ENCODE measurements at regions not wholly inside any gene's neighbourhood (a gene's known extent, or its start where the extent isn't known, plus 50 kb on each side); places are given as distances from the start of the nearest gene placed in this dataset.
A peak's percentile ranks its signal among the peaks of the same experiment; 100 is the strongest.

- H4K20me1 ChIP-seq (ENCODE audit: insufficient read depth, low read length), result no peaks in the 10 kb centered on the region
- H3K27me3 ChIP-seq (ENCODE audit: control insufficient read depth in 1 of 2, insufficient read depth in 2 of 2, low read length in 2 of 2), result no peaks in the 10 kb centered on the region
- ATAC-seq, result no peak
- ChIA-PET POLR2A (no interaction called here), CTCF (ENCODE audit: low intra/inter-chr PET ratio, low total read pairs) (no interaction called here)
- FAIRE-seq, result no peak
- WGBS (ENCODE audit: low lambda C conversion rate), result 6% methylated on average over 3 of the region's 11 CpGs
- H3K9ac ChIP-seq (ENCODE audit: insufficient read depth, low read depth, low read length), result no peak overlapping the region
- no peaks in the 10 kb centered on the region for H3K36me3 ChIP-seq (replicated peaks in 1 of 2; ENCODE audit: control insufficient read depth in 1 of 2, insufficient read depth in 2 of 2, low read length in 2 of 2)
- no peak overlapping the region for H2AFZ ChIP-seq (ENCODE audit: low read length)
- H3K4me2 ChIP-seq (ENCODE audit: low read depth, low read length), result no peak overlapping the region
- DNase-seq (ENCODE audit: low spot score), result no peak
- H3K79me2 ChIP-seq (ENCODE audit: insufficient read depth, low read length), result no peaks in the 10 kb centered on the region
- H3K4me1 ChIP-seq (ENCODE audit: insufficient read depth, low read length), result peaks cover 26% of the 10 kb centered on the region
- H3K9me3 ChIP-seq (ENCODE audit: low read length), result no peaks in the 10 kb centered on the region
- no TSS peak for BruUV-seq (replicated peaks)
- no peak overlapping the region for H3K4me3 ChIP-seq (replicated peaks in 1 of 3; ENCODE audit: insufficient read depth in 1 of 3, low read depth in 2 of 3, low read length in 3 of 3)
- H3K27ac ChIP-seq (ENCODE audit: extremely low read length, insufficient read depth, low read length), result no peak overlapping the region
- in situ Hi-C loops (cut with HindIII; ENCODE audit: extremely low pct_ligation_motif_present, low pct_unique_long_range_greater_than_20kb), result loop anchor here (10.0 kb wide), 1 partner anchor 415 kb away; no protein-coding TSS in a partner anchor
- TF ChIP-seq TBX2 (CRISPR knock-in tag; IDR thresholded peaks at IDR 0.05; ENCODE audit: borderline replicate concordance) (no peak), ZNF256 (CRISPR knock-in tag; conservative IDR thresholded peaks at IDR 0.05) (no peak), PHF8 (CRISPR knock-in tag; IDR thresholded peaks at IDR 0.05) (no peak), ZNF44 (CRISPR knock-in tag; IDR thresholded peaks at IDR 0.05) (no peak), PHF5A (CRISPR knock-in tag; IDR thresholded peaks at IDR 0.05; ENCODE audit: low read depth, unreplicated experiment) (no peak)
- TF ChIP-seq, protein P1, sequence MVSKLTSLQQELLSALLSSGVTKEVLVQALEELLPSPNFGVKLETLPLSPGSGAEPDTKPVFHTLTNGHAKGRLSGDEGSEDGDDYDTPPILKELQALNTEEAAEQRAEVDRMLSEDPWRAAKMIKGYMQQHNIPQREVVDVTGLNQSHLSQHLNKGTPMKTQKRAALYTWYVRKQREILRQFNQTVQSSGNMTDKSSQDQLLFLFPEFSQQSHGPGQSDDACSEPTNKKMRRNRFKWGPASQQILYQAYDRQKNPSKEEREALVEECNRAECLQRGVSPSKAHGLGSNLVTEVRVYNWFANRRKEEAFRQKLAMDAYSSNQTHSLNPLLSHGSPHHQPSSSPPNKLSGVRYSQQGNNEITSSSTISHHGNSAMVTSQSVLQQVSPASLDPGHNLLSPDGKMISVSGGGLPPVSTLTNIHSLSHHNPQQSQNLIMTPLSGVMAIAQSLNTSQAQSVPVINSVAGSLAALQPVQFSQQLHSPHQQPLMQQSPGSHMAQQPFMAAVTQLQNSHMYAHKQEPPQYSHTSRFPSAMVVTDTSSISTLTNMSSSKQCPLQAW (CRISPR knock-in tag; IDR thresholded peaks at IDR 0.05), result no peak
- intact Hi-C loops (cut with micrococcal nuclease; ENCODE audit: unreplicated experiment), result no loop called here
Measured at GRCh38 chrX:110440016-110440805, 81.6 kb downstream of the RTL9 start.

- FAIRE-seq (peak; percentile 83), DNase-seq (ENCODE audit: low spot score) (peak; percentile 54), ATAC-seq (peak; percentile 90)
- no peak overlapping the region for H3K27ac ChIP-seq (ENCODE audit: extremely low read length, insufficient read depth, low read length)
- no peak overlapping the region for H2AFZ ChIP-seq (ENCODE audit: low read length)
- CTCF ChIA-PET (ENCODE audit: low intra/inter-chr PET ratio, low total read pairs), result no interaction called here
- no peaks in the 10 kb centered on the region for H4K20me1 ChIP-seq (ENCODE audit: insufficient read depth, low read length)
- H3K4me1 ChIP-seq (ENCODE audit: insufficient read depth, low read length), result peaks cover 9% of the 10 kb centered on the region; the same call in 1 of the 2 replicates
- H3K79me2 ChIP-seq (ENCODE audit: insufficient read depth, low read length), result no peaks in the 10 kb centered on the region
- H3K9ac ChIP-seq (ENCODE audit: insufficient read depth, low read depth, low read length), result no peak overlapping the region
- H3K4me3 ChIP-seq (replicated peaks in 1 of 3; ENCODE audit: insufficient read depth in 1 of 3, low read depth in 2 of 3, low read length in 3 of 3), result no peak overlapping the region
- H3K36me3 ChIP-seq (replicated peaks in 1 of 2; ENCODE audit: control insufficient read depth in 1 of 2, insufficient read depth in 2 of 2, low read length in 2 of 2), result no peaks in the 10 kb centered on the region
- no peaks in the 10 kb centered on the region for H3K27me3 ChIP-seq (ENCODE audit: control insufficient read depth in 1 of 2, insufficient read depth in 2 of 2, low read length in 2 of 2)
- WGBS (ENCODE audit: low lambda C conversion rate), result no CpG with 5 or more reads among the region's 1 CpG
- POLR2A ChIA-PET, result no interaction called here
- intact Hi-C loops (cut with micrococcal nuclease; ENCODE audit: unreplicated experiment) (no loop called here), in situ Hi-C loops (cut with HindIII; ENCODE audit: extremely low pct_ligation_motif_present, low pct_unique_long_range_greater_than_20kb) (loop anchor here (10.0 kb wide), 1 partner anchor 412 kb away; no protein-coding TSS in a partner anchor)
- H3K9me3 ChIP-seq (ENCODE audit: low read length), result no peaks in the 10 kb centered on the region
- BruUV-seq (replicated peaks), result no TSS peak
- no peak overlapping the region for H3K4me2 ChIP-seq (ENCODE audit: low read depth, low read length)
- no peak for TF ChIP-seq PLRG1 (conservative IDR thresholded peaks at IDR 0.05)
- TF ChIP-seq SP2 (CRISPR knock-in tag; IDR thresholded peaks at IDR 0.05), result no peak
- TF ChIP-seq EZH2 (conservative IDR thresholded peaks at IDR 0.05; ENCODE audit: low read depth, low read length), result no peak
- TF ChIP-seq ZNF841 (CRISPR knock-in tag; IDR thresholded peaks at IDR 0.05; ENCODE audit: borderline replicate concordance), result no peak
- TF ChIP-seq ZMYM2 (CRISPR knock-in tag; IDR thresholded peaks at IDR 0.05), result no peak
- no peak for TF ChIP-seq ATF1 (CRISPR knock-in tag; IDR thresholded peaks at IDR 0.05)
- no peak for TF ChIP-seq GATAD2A (CRISPR knock-in tag; IDR thresholded peaks at IDR 0.05)
- TF ChIP-seq GLI4 (CRISPR knock-in tag; IDR thresholded peaks at IDR 0.05; ENCODE audit: borderline replicate concordance), result no peak
- TF ChIP-seq ZNF432 (CRISPR knock-in tag; IDR thresholded peaks at IDR 0.05; ENCODE audit: borderline replicate concordance), result no peak
- no peak for TF ChIP-seq FOXK1 (CRISPR knock-in tag; IDR thresholded peaks at IDR 0.05; ENCODE audit: borderline replicate concordance, low read depth)
- no peak for TF ChIP-seq MIER3 (CRISPR knock-in tag; IDR thresholded peaks at IDR 0.05; ENCODE audit: borderline replicate concordance)
Measured at GRCh38 chrX:110442635-110443034, 84.0 kb downstream of the RTL9 start.

Data from HepG2 (cell line).